ENCODE measurements at regions not wholly inside any gene's neighbourhood (a gene's known extent, or its start where the extent isn't known, plus 50 kb on each side); places are given as distances from the start of the nearest gene placed in this dataset.
A peak's percentile ranks its signal among the peaks of the same experiment; 100 is the strongest.

- Histone ChIP-seq H3K27ac (ENCODE audit: low read depth in 1 of 2, low read length in 1 of 2) (no peak overlapping the region), H3K36me3 (ENCODE audit: control insufficient read depth in 4 of 4, insufficient read depth in 4 of 4, low read length in 4 of 4) (no peaks in the 10 kb centered on the region), H3K4me1 (ENCODE audit: control insufficient read depth in 5 of 5, insufficient read depth in 5 of 5, low read length in 5 of 5) (no peaks in the 10 kb centered on the region), H3K27me3 (ENCODE audit: control insufficient read depth in 3 of 3, insufficient read depth in 3 of 3, low read length in 2 of 3) (no peaks in the 10 kb centered on the region), H3K9me3 (ENCODE audit: control insufficient read depth in 4 of 4, insufficient read depth in 3 of 4, low read length in 3 of 4) (no peaks in the 10 kb centered on the region), H3K9ac (ENCODE audit: insufficient read depth in 1 of 2, low read length in 2 of 2) (no peak overlapping the region), H3K4me3 (no peak overlapping the region)
- 75 to 81% methylated on average over 6 of the region's 6 CpGs for WGBS, 2 donors
- ATAC-seq (ENCODE audit: insufficient read depth, low FRiP score) (no peak), DNase-seq (no peak)
- TF ChIP-seq CTCF (IDR thresholded peaks at IDR 0.05; ENCODE audit: control extremely low read depth, extremely low read depth) = no peak
Observed at GRCh38 chr3:106276755-106277612, 408.2 kb upstream of the CBLB start.

DNA sequence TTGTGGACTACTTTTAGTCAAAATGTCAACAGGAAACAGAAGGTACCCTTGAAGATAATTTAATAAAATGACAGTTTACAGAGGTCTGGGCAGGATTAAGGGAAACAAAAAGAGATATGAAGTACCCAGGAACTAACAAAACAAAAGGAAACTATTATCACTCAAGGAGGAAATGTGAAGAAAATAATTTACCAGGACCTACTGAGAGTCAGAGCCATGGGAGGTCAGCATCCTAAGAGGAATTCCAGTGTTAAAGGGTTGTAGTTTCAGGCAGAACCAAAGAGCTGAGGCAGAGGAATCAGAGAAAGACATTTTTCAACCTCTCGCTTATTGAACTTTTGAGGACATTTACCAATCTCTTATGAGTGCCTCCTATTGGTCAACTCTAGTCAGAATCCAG lies 408.9 kb upstream of the CBLB start:
- no peak for TF ChIP-seq CTCF (IDR thresholded peaks at IDR 0.05; ENCODE audit: control extremely low read depth, extremely low read depth)
- no peak overlapping the region for H3K27ac ChIP-seq (ENCODE audit: low read depth in 1 of 2, low read length in 1 of 2)
- no peaks in the 10 kb centered on the region for H3K9me3 ChIP-seq (ENCODE audit: control insufficient read depth in 4 of 4, insufficient read depth in 3 of 4, low read length in 3 of 4)
- no peaks in the 10 kb centered on the region for H3K36me3 ChIP-seq (ENCODE audit: control insufficient read depth in 4 of 4, insufficient read depth in 4 of 4, low read length in 4 of 4)
- H3K4me3 ChIP-seq = no peak overlapping the region
- H3K4me1 ChIP-seq (ENCODE audit: control insufficient read depth in 5 of 5, insufficient read depth in 5 of 5, low read length in 5 of 5) = no peaks in the 10 kb centered on the region
- no peaks in the 10 kb centered on the region for H3K27me3 ChIP-seq (ENCODE audit: control insufficient read depth in 3 of 3, insufficient read depth in 3 of 3, low read length in 2 of 3)
- H3K9ac ChIP-seq (ENCODE audit: insufficient read depth in 1 of 2, low read length in 2 of 2) = no peak overlapping the region
- no peak for DNase-seq
- no peak for ATAC-seq (ENCODE audit: insufficient read depth, low FRiP score)
- 95 to 100% methylated on average over 1 of the region's 1 CpG for WGBS, 2 donors

- 18 to 28% methylated on average over 2 of the region's 2 CpGs for WGBS, 2 donors
- H3K27ac ChIP-seq (ENCODE audit: low read depth in 1 of 2, low read length in 1 of 2) = no peak overlapping the region
- peak; percentile 21 to 80 (median 62) for DNase-seq
Observed at GRCh38 chr3:106281221-106281620, 412.4 kb upstream of the CBLB start.

More at GRCh38 chr3:106281221-106281620, 412.4 kb upstream of the CBLB start:
- TF ChIP-seq CTCF (IDR thresholded peaks at IDR 0.05; ENCODE audit: control extremely low read depth, extremely low read depth) = no peak
- ATAC-seq (ENCODE audit: insufficient read depth, low FRiP score) = no peak
- Histone ChIP-seq H3K27me3 (ENCODE audit: control insufficient read depth in 3 of 3, insufficient read depth in 3 of 3, low read length in 2 of 3) (no peaks in the 10 kb centered on the region), H3K36me3 (ENCODE audit: control insufficient read depth in 4 of 4, insufficient read depth in 4 of 4, low read length in 4 of 4) (no peaks in the 10 kb centered on the region), H3K4me3 (no peak overlapping the region), H3K4me1 (ENCODE audit: control insufficient read depth in 5 of 5, insufficient read depth in 5 of 5, low read length in 5 of 5) (no peaks in the 10 kb centered on the region), H3K9me3 (ENCODE audit: control insufficient read depth in 4 of 4, insufficient read depth in 3 of 4, low read length in 3 of 4) (peaks cover 0 to 2% (median 0%) of the 10 kb centered on the region in 4 donors), H3K9ac (ENCODE audit: insufficient read depth in 1 of 2, low read length in 2 of 2) (no peak overlapping the region)
